RKO (cell line): ENCODE measurements at regions not wholly inside any gene's neighbourhood (a gene's known extent, or its start where the extent isn't known, plus 50 kb on each side); places are given as distances from the start of the nearest gene placed in this dataset.

Source experiments
- DNase-seq: peaks from one replicate; pipeline ENCODE4 v3.0.0-alpha.2; 2016; ENCODE audit warnings: low spot score

DNA sequence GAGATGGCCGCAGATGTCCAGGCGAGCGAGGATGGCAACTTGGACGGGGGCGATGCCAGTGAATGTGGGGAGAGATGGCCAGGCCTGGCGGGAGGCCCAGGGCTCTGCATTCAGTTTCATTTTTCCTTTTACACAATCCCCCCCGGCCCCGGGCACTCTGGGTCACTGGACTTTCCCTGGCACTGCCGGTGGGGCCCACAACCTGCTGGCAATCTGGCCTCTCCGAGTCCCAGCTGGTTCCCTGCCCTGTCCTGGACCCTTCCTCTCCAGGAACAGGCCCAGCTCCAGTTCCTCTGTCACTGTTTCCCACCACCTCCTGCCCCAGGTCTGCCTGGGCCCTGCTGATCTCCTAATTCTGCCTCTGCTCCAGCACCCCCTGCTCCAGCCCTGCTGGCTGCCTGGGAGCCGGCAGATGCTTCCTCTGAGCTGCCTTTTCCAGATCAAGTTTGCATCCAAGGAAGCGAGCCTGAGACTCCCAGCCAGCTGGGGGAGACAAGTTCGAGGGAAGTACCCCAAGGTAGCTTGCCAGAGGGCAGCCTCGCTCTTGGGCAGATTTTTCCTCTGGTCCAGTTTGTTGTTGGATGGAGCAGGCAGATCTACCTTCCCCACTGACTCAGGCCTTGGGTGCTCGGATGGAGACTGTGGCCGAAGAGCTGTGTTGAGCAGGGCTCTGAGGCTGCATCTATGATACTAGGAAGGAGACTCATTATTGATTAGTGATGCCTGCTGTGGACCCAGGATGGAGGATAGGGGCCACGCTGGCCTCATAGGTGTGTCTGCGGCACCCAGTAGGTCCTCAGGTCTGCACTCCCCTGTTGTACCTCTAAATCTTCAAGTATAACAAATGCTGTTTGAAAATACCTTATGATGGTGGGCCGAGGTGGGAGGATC, 83.2 kb downstream of the CEBPB start:
- DNase-seq: no peak

DNA sequence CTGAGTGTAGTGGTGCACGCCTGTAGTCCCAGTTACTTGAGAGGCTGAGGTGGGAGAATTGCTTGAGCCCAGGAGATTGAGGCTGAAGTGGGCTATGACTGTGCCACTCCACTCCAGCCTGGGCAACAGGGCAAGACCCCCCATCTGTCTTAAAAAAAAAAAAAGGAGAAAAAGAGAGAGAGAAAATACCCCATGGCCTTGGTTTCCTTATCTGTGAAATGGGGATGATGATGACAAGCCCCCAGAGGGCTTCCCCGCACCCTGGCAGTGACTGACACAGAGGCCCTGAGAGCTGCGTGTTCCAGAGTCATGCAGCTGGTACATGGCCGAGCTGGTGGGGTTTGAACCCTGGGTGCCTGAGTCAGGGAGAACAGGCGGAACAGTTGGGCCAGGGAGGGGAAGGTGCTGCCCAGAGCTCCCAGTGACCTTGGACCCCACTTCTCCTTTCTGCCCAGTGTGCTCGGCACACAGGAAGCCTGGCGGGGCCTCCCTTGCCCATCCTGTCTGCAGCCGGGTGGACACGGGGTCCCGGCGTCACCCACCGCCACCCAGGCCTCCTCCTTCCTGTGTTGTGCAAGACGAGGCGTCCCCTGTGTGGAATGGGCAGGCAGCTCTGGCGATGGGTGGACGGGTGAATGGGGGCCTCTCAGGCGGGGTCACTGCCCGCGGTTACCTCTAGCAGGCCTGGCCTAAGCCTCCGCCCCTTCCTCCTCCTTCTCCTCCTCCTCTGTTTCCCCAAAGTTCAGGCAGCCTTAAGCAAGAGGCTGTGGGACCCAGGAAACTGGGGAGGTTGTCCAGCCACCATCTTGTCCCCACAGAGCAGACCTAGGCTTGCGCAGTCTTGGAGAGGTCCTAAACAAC, 84.2 kb downstream of the CEBPB start:
- DNase-seq: no peak

- no peak for DNase-seq
These were observed 85.8 kb downstream of the CEBPB start for GRCh38 chr20:50276119-50277063.

DNA sequence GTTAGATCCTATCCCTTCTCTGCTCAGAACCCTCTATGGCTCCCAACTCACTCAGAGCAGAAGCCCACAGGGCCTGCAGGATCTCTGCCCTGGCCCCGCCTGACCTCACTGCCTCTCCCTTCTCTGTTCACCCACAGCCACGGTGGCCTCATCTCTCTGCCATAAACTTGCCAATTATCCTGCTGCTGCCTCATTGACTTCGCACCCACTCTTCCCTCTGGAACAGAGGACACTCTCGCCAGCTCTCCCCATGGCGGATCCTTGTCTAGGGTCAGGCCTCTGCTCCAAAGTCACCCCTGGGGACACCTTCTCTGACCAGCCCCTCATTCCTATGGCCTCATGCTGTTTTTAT, 86.4 kb downstream of the CEBPB start:
- DNase-seq: no peak

DNA sequence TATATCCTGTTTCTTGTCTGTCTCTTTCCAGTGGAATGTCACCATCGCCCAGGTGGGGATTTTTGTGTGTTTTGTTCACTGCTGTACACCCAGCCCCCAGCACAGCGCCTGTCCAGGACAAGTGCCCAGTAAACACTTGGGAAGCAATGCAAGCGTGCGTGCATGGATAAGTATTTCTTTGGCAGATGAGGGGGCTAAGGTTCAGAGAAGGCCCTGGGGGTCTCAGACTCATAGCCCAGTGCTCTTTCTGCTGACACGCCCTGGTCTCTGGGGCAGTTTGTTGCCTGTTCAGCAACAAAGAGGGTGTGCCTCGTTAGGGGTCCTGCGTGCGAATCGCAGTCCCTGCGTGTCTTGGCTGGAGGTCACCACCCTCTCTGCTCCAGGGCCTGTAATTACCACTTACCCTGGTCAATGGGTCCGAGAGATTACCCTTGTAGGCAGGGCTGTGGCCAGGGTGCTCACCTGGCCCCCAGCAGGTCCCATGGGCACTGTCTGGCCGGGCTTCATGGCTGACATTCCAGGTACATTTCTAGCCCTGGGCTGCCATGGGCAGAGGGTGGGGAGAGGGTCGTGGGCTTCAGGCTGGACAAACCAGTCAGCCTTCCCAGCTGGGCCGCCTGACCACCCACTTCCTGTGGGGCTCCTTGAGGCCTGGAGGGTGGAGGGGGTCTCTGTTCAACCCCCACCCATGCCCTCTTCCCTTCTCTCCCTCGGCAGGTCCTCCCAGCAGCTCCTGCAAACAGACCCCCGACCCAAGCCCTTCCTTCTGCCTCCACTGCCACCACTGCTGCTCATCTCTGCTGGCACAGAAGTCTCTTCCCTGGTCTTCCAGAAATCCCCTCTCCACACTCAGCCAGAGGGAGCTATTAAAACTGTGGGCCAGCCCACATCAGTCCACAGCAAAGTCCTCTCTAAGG, 87.1 kb downstream of the CEBPB start:
- DNase-seq: no peak

DNA sequence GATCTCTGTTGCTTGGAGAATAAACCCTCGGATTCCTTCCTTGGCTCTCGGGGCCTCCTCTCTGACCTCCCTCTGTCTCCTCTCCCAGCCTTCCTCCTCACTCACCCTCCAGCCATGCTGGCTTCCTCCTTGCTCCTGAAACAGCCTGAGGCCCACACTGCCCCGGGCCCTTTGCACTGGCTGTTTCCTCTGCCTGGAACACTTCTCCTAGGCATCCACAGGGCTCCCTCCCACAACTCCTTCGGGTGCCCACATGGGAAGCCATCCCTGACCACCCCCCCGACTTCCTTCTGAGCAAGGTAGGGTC, 87.7 kb downstream of the CEBPB start:
- DNase-seq: no peak

DNA sequence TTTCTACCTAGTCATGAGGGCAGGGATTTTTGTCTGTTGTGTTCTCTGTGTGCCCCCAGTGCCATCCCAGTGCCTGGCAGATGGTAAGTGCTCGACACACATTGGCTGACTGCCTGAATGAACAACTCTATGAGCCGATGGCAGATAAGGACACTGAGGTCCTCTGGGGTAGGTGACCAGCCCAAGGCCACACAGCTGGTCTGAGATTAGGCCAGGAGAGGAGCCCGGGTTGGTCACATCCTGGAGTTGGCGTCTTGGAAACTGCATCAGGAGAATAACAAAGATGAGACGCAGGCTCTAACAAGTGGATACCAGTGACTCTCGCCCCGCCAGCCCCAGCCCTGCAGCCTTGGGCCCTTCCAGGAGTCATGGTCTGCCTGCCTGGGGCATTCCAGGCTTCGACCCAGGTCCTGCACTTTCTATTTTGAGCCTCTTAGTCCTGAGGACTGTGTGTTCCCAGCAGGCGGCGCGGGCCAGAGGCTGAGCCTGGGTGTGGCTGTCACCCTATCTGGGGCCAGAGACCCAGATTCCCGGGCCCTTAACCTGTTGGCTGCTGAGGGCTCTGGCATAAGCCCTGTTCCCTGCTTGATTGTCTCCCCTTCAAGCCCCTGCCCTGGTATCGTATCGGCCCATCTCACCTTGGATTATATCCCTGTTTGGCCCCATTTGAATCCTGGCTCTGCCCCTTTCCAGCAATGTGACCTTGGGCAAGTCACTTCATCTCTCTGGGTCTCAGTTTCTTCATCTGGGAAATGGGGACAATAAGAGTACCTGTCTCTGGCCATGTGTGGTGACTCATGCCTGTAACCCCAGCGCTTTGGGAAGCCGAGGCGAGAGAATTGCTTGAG, 88.3 kb downstream of the CEBPB start:
- DNase-seq: no peak

GRCh38 chr20:50279988-50280850, 89.6 kb downstream of the CEBPB start:
- DNase-seq: no peak

- DNase-seq: no peak
These were observed 90.4 kb downstream of the CEBPB start for GRCh38 chr20:50280851-50281655.

GRCh38 chr20:50281831-50282591, 91.4 kb downstream of the CEBPB start:
- peak; percentile 36 for DNase-seq

- DNase-seq: no peak
These were observed 92.1 kb downstream of the CEBPB start for GRCh38 chr20:50282592-50283241.

- DNase-seq: no peak
These were observed 92.7 kb downstream of the CEBPB start for GRCh38 chr20:50283370-50283769.

DNA sequence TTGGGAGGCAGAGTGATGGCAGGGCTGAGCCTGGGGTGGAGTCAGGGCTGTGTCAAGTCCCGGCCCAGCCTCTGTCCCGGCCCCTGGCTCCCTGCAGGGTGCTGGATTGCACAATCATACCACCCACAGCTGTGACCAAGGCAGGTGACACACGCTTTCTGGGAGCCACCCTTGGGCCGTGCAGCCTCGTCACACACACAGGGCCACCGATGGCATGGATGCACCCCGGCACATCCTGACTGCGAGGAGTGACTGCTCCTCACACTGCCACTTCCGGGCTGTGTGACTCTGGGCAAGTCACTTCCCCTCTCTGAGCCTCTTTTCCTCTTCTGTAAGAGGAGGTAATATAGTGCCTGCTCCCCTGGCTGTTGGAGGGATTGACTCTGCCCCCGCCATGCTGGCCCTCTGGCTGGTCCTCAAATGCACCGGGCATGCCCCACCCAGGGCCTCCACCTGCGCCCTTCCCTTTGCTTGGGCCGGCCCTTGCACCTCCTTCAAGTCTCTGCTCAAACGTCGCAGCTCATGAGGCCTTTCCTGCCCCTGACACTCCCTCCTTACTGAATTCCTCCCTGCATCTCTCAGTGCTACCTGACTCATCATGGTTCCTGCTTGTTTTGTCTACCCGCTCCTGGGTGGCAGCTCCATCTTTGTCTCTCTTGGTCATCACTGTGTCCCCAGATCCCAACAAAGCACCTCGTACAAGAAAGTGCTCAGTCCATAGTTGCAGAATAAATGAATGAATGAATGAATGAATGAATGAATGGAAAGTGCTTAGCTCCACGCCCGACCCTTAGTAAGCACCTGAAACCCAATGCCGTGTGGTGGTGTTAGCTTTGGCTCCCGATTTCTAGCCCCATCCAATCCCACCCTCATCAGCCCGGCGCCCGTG, 93.5 kb downstream of the CEBPB start:
- DNase-seq: peak; percentile 31

- DNase-seq: no peak
These were observed 94.3 kb downstream of the CEBPB start for GRCh38 chr20:50284811-50285375.

- DNase-seq: no peak
These were observed 94.9 kb downstream of the CEBPB start for GRCh38 chr20:50285376-50286173.
